C4-2B (cell line): ENCODE measurements at regions not wholly inside any gene's neighbourhood (a gene's known extent, or its start where the extent isn't known, plus 50 kb on each side); places are given as distances from the start of the nearest gene placed in this dataset.
"Not testable (repeated sequence)": the region's sequence is repeated elsewhere in the genome, so short reads cannot be mapped to it uniquely, and the experiment has no call there.

Experiments
- CTCF ChIP-seq: fragments of 450-650 bp; conservative IDR thresholded peaks from 2 replicates; pipeline ENCODE4 v1.5.1; 2017; ENCODE audit warnings: mild to moderate bottlenecking
- ZFX ChIP-seq: fragments of 450-650 bp; IDR thresholded peaks from 2 replicates; pipeline ENCODE4 v1.6.1; 2017

GRCh38 chr11:25486338-25486737 is 845.6 kb upstream of the ANO3 start:
- TF ChIP-seq CTCF, ZFX: not testable (repeated sequence)
